Transverse colon (tissue), 4 donors: ENCODE measurements at regions not wholly inside any gene's neighbourhood (a gene's known extent, or its start where the extent isn't known, plus 50 kb on each side); places are given as distances from the start of the nearest gene placed in this dataset.

Experiments used
- DNase-seq: peaks from one replicate; pipeline ENCODE4 v3.0.0-alpha.2; 2019
- H3K27ac ChIP-seq, 4 donors: fragments of 200-600 bp; sonication (generic); 2 replicates each; pipeline ENCODE4 v1.5.1; 2016 to 2018; ENCODE audit warnings: inconsistent platforms in 4 of 4
- H3K27me3 ChIP-seq: fragments of 200-600 bp; sonication (generic); 2 replicates; pipeline ENCODE4 v1.5.1; 2017; ENCODE audit warnings: inconsistent platforms
- H3K36me3 ChIP-seq, 4 donors: fragments of 200-600 bp; sonication (generic); 2 replicates each; pipeline ENCODE4 v1.5.1; 2017 to 2019; ENCODE audit warnings: inconsistent platforms in 4 of 4
- H3K4me1 ChIP-seq, 4 donors: fragments of 200-600 bp; sonication (generic); 2 replicates each; pipeline ENCODE4 v1.5.1; 2017 to 2020; ENCODE audit warnings: inconsistent platforms in 4 of 4
- H3K4me3 ChIP-seq, 4 donors: fragments of 200-600 bp; sonication (generic); 1 replicate in 1 of 4; 2 replicates in 3 of 4; pipeline versions ENCODE4 v1.5.1 to v1.6.1; 2017 to 2019; ENCODE audit warnings: inconsistent platforms in 4 of 4
- H3K9me3 ChIP-seq, 2 donors: fragments of 200-600 bp; sonication (generic); 2 replicates each; pipeline ENCODE4 v1.5.1; 2017 to 2019; ENCODE audit warnings: inconsistent platforms in 2 of 2
- CTCF ChIP-seq, 5 experiments: fragments of 200-600 bp in 3 of 5; fragments of 450-650 bp in 2 of 5; sonication (generic) in 3 of 5; IDR thresholded peaks; 1 replicate in 2 of 5; 2 replicates in 3 of 5; pipeline ENCODE4 v1.5.1; 2016 to 2017; ENCODE audit warnings: antibody characterized with exemption in 5 of 5, inconsistent platforms in 3 of 5, mild to moderate bottlenecking in 2 of 5, moderate library complexity in 1 of 5
- EP300 ChIP-seq: sonication (generic); formaldehyde crosslinking; IDR thresholded peaks from one replicate; pipeline ENCODE4 v1.6.1; 2017; ENCODE audit warnings: antibody characterized with exemption, low read depth
- POLR2A ChIP-seq: fragments of 450-650 bp; IDR thresholded peaks from one replicate; pipeline ENCODE4 v1.6.1; 2016; ENCODE audit warnings: antibody characterized with exemption, mild to moderate bottlenecking, moderate library complexity
- POLR2AphosphoS5 ChIP-seq, 3 donors: sonication (generic); formaldehyde crosslinking; IDR thresholded peaks; one replicate each; pipeline ENCODE4 v1.6.1; 2016; ENCODE audit warnings: antibody characterized with exemption in 3 of 3
- WGBS, 2 donors: methylation state at CpG; one replicate each; pipeline ENCODE4 v1.1.5; 2018; ENCODE audit warnings: low coverage in 1 of 2; 5-methylcytosine and 5-hydroxymethylcytosine counted together
- in situ Hi-C, 4 donors: fragments of 200-750 bp; cut with MboI; loops; one replicate each; pipeline versions ENCODE4 v1.15.0 to v1.15.1; 2017; ENCODE audit warnings: low sequenced_read_pairs in 3 of 4, low pct_ligation_motif_present in 1 of 4, low pct_unique_long_range_greater_than_20kb in 1 of 4
- intact Hi-C: fragments of 100-400 bp; cut with DNase I; formaldehyde crosslinking; loops from one replicate; pipeline ENCODE4 v1.15.1; 2023; ENCODE audit warnings: low total_unique reads

DNA sequence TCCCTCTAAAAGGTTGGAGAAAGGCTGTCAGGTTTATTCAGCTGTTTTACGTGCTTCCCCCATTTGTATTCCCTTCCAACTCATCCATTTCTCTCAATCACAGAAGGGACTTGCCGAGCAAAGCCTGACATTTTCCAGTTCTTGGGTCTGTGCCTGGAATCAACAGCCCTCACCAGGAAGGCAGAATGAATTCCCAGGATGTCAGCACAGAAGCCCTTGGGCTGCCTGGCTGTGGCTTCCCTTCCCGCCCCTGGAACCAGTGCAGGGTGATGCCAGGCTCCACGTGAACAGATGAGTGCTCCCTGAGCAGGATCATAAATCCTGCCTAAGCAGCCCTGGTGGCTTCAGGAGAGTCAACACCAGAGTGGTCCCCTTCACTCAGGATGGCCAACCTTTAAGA lies 86.1 kb upstream of the CD83 start:
- H3K4me3 ChIP-seq = no peak overlapping the region
- 33 to 37% methylated on average over 1 to 4 of the region's 4 CpGs for WGBS, 2 donors
- intact Hi-C loops (no loop called here), in situ Hi-C loops (no loop called here)
- H3K27ac ChIP-seq = no peak overlapping the region
- H3K4me1 ChIP-seq = no peaks in the 10 kb centered on the region
- TF ChIP-seq POLR2A (no peak), EP300 (no peak), CTCF (IDR thresholded peaks at IDR 0.05) (no peak), POLR2AphosphoS5 (IDR thresholded peaks at IDR 0.05) (no peak)
- no peaks in the 10 kb centered on the region for H3K27me3 ChIP-seq
- H3K36me3 ChIP-seq = no peaks in the 10 kb centered on the region
- H3K9me3 ChIP-seq = no peaks in the 10 kb centered on the region
- DNase-seq = no peak

GRCh38 chr6:14035071-14035847 lies 82.3 kb upstream of the CD83 start:
- TF ChIP-seq CTCF (IDR thresholded peaks at IDR 0.05) = no peak
- no peak for TF ChIP-seq POLR2A
- no peak for TF ChIP-seq EP300
- no peak for TF ChIP-seq POLR2AphosphoS5 (IDR thresholded peaks at IDR 0.05)
- Histone ChIP-seq H3K4me1 (no peaks in the 10 kb centered on the region), H3K27ac (no peak overlapping the region), H3K9me3 (no peaks in the 10 kb centered on the region), H3K27me3 (peaks cover 5% of the 10 kb centered on the region), H3K4me3 (no peak overlapping the region), H3K36me3 (no peaks in the 10 kb centered on the region)
- intact Hi-C loops (no loop called here), in situ Hi-C loops (no loop called here)
- DNase-seq = no peak
- 63 to 80% methylated on average over 7 to 14 of the region's 14 CpGs for WGBS, 2 donors

DNA sequence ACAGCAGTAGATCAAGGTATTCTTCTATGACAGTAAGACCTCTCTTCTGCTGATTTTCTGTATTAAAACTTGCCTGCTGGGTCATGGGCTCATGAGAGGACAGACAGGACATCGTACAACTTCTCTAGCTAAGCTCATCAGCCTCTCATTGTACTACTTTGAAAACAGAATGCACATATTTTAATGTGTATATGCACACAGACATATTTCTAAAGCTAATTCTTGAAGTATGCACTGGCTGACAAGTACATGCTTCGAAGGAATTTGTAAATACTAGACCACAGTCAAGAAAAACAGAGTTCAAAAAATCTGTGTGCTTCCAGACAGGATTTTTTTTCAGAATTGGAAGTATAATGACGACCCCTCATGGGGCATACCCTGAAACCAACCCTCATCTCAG lies 81.7 kb upstream of the CD83 start:
- Histone ChIP-seq H3K9me3 (no peaks in the 10 kb centered on the region), H3K27me3 (peaks cover 5% of the 10 kb centered on the region), H3K4me1 (no peaks in the 10 kb centered on the region), H3K4me3 (no peak overlapping the region), H3K36me3 (no peaks in the 10 kb centered on the region), H3K27ac (no peak overlapping the region)
- intact Hi-C loops = no loop called here
- no peak for TF ChIP-seq POLR2A
- TF ChIP-seq EP300 = no peak
- TF ChIP-seq POLR2AphosphoS5 (IDR thresholded peaks at IDR 0.05) = no peak
- TF ChIP-seq CTCF (IDR thresholded peaks at IDR 0.05) = no peak
- in situ Hi-C loops = no loop called here
- no peak for DNase-seq
- WGBS, 2 donors = 65 to 76% methylated on average over 2 to 3 of the region's 3 CpGs

- Histone ChIP-seq H3K36me3 (no peaks in the 10 kb centered on the region), H3K9me3 (no peaks in the 10 kb centered on the region), H3K4me3 (no peak overlapping the region), H3K27me3 (peaks cover 5% of the 10 kb centered on the region), H3K4me1 (no peaks in the 10 kb centered on the region), H3K27ac (no peak overlapping the region)
- WGBS, 2 donors = 57 to 83% methylated on average over 4 of the region's 4 CpGs
- DNase-seq = no peak
- no peak for TF ChIP-seq POLR2AphosphoS5 (IDR thresholded peaks at IDR 0.05)
- no peak for TF ChIP-seq POLR2A
- no peak for TF ChIP-seq CTCF (IDR thresholded peaks at IDR 0.05)
- no peak for TF ChIP-seq EP300
- in situ Hi-C loops (no loop called here), intact Hi-C loops (no loop called here)
Measured at GRCh38 chr6:14036911-14037310, 80.7 kb upstream of the CD83 start.
